ENCODE measurements at regions not wholly inside any gene's neighbourhood (a gene's known extent, or its start where the extent isn't known, plus 50 kb on each side); places are given as distances from the start of the nearest gene placed in this dataset.

DNA sequence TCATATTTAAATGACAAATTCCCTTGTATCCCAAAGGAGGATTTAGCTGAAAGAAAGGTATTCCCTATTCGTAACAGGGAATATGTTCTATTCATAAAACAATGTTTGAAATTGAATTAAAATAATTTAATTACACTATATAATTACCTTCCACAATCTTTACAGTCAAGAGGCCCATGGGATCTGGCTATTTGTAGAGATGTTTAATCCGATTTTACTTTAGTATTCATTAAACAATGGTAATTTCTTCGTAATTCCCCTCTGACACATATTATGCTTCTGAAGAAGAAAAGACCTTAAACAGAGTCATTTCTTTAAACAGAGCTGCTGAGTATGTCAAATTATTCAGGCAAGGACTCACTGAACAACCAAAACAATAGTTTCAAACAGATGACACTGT lies 98.8 kb downstream of the MAGEC1 start:
- DNase-seq (ENCODE audit: low spot score) (no peak), ATAC-seq (no peak)
- H3K36me3 Mint-ChIP-seq, result no peaks in the 10 kb centered on the region; the same call in 1 of the 2 replicates
- POLR2A ChIA-PET, result no interaction called here
- H3K27me3 Mint-ChIP-seq (ENCODE audit: low read depth), result no peaks in the 10 kb centered on the region; the same call in 1 of the 2 replicates
- H3K4me1 Mint-ChIP-seq, result no peaks in the 10 kb centered on the region
- CTCF ChIA-PET, result no interaction called here
- H3K4me3 Mint-ChIP-seq, result no peak overlapping the region
- peaks cover 21% of the 10 kb centered on the region for H3K9me3 Mint-ChIP-seq
- H3K27ac Mint-ChIP-seq, result no peak overlapping the region
- no peak for TF ChIP-seq FOXP1 (CRISPR knock-in tag; IDR thresholded peaks at IDR 0.05; ENCODE audit: borderline replicate concordance)
- TF ChIP-seq KAT7 (CRISPR knock-in tag; IDR thresholded peaks at IDR 0.05; ENCODE audit: borderline replicate concordance), result no peak
- no peak for TF ChIP-seq TEAD1 (CRISPR knock-in tag; IDR thresholded peaks at IDR 0.05)
- TF ChIP-seq SOX15 (CRISPR knock-in tag; IDR thresholded peaks at IDR 0.05), result no peak
- TF ChIP-seq GTF2I (CRISPR knock-in tag; conservative IDR thresholded peaks at IDR 0.05), result no peak
- TF ChIP-seq E2F1 (CRISPR knock-in tag; IDR thresholded peaks at IDR 0.05), result no peak
- TF ChIP-seq, protein P1, sequence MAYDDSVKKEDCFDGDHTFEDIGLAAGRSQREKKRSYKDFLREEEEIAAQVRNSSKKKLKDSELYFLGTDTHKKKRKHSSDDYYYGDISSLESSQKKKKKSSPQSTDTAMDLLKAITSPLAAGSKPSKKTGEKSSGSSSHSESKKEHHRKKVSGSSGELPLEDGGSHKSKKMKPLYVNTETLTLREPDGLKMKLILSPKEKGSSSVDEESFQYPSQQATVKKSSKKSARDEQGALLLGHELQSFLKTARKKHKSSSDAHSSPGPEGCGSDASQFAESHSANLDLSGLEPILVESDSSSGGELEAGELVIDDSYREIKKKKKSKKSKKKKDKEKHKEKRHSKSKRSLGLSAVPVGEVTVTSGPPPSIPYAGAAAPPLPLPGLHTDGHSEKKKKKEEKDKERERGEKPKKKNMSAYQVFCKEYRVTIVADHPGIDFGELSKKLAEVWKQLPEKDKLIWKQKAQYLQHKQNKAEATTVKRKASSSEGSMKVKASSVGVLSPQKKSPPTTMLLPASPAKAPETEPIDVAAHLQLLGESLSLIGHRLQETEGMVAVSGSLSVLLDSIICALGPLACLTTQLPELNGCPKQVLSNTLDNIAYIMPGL (CRISPR knock-in tag; IDR thresholded peaks at IDR 0.05), result no peak
- TF ChIP-seq CDX4 (CRISPR knock-in tag; IDR thresholded peaks at IDR 0.05; ENCODE audit: borderline replicate concordance), result no peak
- TF ChIP-seq GABPB1 (CRISPR knock-in tag; IDR thresholded peaks at IDR 0.05), result no peak
- TF ChIP-seq CTCF (IDR thresholded peaks at IDR 0.05), result no peak
- TF ChIP-seq ATF2 (CRISPR knock-in tag; IDR thresholded peaks at IDR 0.05; ENCODE audit: borderline replicate concordance, low read depth), result no peak
- TF ChIP-seq NR1H2 (CRISPR knock-in tag; IDR thresholded peaks at IDR 0.05), result no peak

GRCh38 chrX:142001934-142002333 lies 98.2 kb downstream of the MAGEC1 start:
- CTCF ChIA-PET, result no interaction called here
- H3K36me3 Mint-ChIP-seq, result no peaks in the 10 kb centered on the region; the same call in 1 of the 2 replicates
- POLR2A ChIA-PET, result no interaction called here
- no peaks in the 10 kb centered on the region for H3K4me1 Mint-ChIP-seq
- peaks cover 21% of the 10 kb centered on the region for H3K9me3 Mint-ChIP-seq
- no peak overlapping the region for H3K27ac Mint-ChIP-seq
- DNase-seq (ENCODE audit: low spot score) (no peak), ATAC-seq (no peak)
- H3K4me3 Mint-ChIP-seq, result no peak overlapping the region
- no peaks in the 10 kb centered on the region; the same call in 1 of the 2 replicates for H3K27me3 Mint-ChIP-seq (ENCODE audit: low read depth)
- TF ChIP-seq ZNF281 (CRISPR knock-in tag; IDR thresholded peaks at IDR 0.05) (no peak), ATF2 (CRISPR knock-in tag; IDR thresholded peaks at IDR 0.05; ENCODE audit: borderline replicate concordance, low read depth) (no peak), NR2C2 (CRISPR knock-in tag; IDR thresholded peaks at IDR 0.05) (no peak), SMAD3 (CRISPR knock-in tag; IDR thresholded peaks at IDR 0.05; ENCODE audit: borderline replicate concordance) (no peak), RELA (CRISPR knock-in tag; IDR thresholded peaks at IDR 0.05; ENCODE audit: borderline replicate concordance) (no peak), RORB (CRISPR knock-in tag; IDR thresholded peaks at IDR 0.05) (no peak), GTF2I (CRISPR knock-in tag; conservative IDR thresholded peaks at IDR 0.05) (no peak)
- TF ChIP-seq, protein P2, sequence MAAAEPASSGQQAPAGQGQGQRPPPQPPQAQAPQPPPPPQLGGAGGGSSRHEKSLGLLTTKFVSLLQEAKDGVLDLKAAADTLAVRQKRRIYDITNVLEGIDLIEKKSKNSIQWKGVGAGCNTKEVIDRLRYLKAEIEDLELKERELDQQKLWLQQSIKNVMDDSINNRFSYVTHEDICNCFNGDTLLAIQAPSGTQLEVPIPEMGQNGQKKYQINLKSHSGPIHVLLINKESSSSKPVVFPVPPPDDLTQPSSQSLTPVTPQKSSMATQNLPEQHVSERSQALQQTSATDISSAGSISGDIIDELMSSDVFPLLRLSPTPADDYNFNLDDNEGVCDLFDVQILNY (CRISPR knock-in tag; IDR thresholded peaks at IDR 0.05), result no peak
- TF ChIP-seq, protein P3, sequence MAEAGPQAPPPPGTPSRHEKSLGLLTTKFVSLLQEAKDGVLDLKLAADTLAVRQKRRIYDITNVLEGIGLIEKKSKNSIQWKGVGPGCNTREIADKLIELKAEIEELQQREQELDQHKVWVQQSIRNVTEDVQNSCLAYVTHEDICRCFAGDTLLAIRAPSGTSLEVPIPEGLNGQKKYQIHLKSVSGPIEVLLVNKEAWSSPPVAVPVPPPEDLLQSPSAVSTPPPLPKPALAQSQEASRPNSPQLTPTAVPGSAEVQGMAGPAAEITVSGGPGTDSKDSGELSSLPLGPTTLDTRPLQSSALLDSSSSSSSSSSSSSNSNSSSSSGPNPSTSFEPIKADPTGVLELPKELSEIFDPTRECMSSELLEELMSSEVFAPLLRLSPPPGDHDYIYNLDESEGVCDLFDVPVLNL (CRISPR knock-in tag; IDR thresholded peaks at IDR 0.05; ENCODE audit: borderline replicate concordance, low read depth), result no peak
